KMS-11 (cell line): ENCODE measurements at regions not wholly inside any gene's neighbourhood (a gene's known extent, or its start where the extent isn't known, plus 50 kb on each side); places are given as distances from the start of the nearest gene placed in this dataset.

Source experiments
- H2AFZ ChIP-seq: fragments of 200-600 bp; sonication (generic); 2 replicates; pipeline ENCODE4 v1.6.1; 2016; ENCODE audit warnings: antibody characterized with exemption, mixed run types, low read depth
- H3K27ac ChIP-seq: fragments of 200-600 bp; sonication (generic); 2 replicates; pipeline ENCODE4 v1.6.1; 2016; ENCODE audit warnings: mild to moderate bottlenecking, mixed run types
- H3K27me3 ChIP-seq: fragments of 200-600 bp; sonication (generic); 2 replicates; pipeline ENCODE4 v1.6.1; 2017; ENCODE audit warnings: mild to moderate bottlenecking, low read depth, mixed run types, moderate library complexity; ENCODE audit not compliant: insufficient read depth
- H3K36me3 ChIP-seq: fragments of 200-600 bp; sonication (generic); 2 replicates; pipeline ENCODE4 v1.6.1; 2017; ENCODE audit warnings: mild to moderate bottlenecking, mixed run types; ENCODE audit not compliant: insufficient read depth
- H3K4me1 ChIP-seq: fragments of 200-600 bp; sonication (generic); 2 replicates; pipeline ENCODE4 v1.6.1; 2016; ENCODE audit warnings: mild to moderate bottlenecking, low read depth, mixed run types; ENCODE audit not compliant: poor library complexity, severe bottlenecking
- H3K4me2 ChIP-seq: fragments of 200-600 bp; sonication (generic); 2 replicates; pipeline ENCODE4 v1.7.0; 2016; ENCODE audit warnings: mild to moderate bottlenecking, mixed run types
- H3K4me3 ChIP-seq: fragments of 200-600 bp; sonication (generic); IDR thresholded peaks from 2 replicates; pipeline ENCODE4 v1.6.1; 2017; ENCODE audit warnings: low read depth, low read length, mixed read lengths; ENCODE audit not compliant: insufficient read depth
- H3K79me2 ChIP-seq: fragments of 200-600 bp; sonication (generic); 2 replicates; pipeline ENCODE4 v1.6.1; 2016; ENCODE audit warnings: low read depth, mixed run types; ENCODE audit not compliant: insufficient read depth
- H3K9ac ChIP-seq: fragments of 200-600 bp; sonication (generic); 2 replicates; pipeline ENCODE4 v1.6.1; 2016; ENCODE audit warnings: mild to moderate bottlenecking, mixed run types
- H4K20me1 ChIP-seq: fragments of 200-600 bp; sonication (generic); 2 replicates; pipeline ENCODE4 v1.6.1; 2016; ENCODE audit warnings: mild to moderate bottlenecking, mixed run types; ENCODE audit not compliant: insufficient read depth
- CTCF ChIP-seq: fragments of 200-600 bp; sonication (generic); conservative IDR thresholded peaks from 2 replicates; pipeline ENCODE4 v1.6.1; 2017; ENCODE audit warnings: low read depth, mild to moderate bottlenecking, antibody characterized with exemption, low read length, moderate library complexity, mixed read lengths

- Histone ChIP-seq H3K9ac (no peak overlapping the region), H2AFZ (no peak overlapping the region), H3K4me2 (no peak overlapping the region), H3K4me1 (no peaks in the 10 kb centered on the region), H3K27ac (no peak overlapping the region), H3K4me3 (no peak overlapping the region), H3K27me3 (no peaks in the 10 kb centered on the region), H4K20me1 (no peaks in the 10 kb centered on the region), H3K36me3 (no peaks in the 10 kb centered on the region), H3K79me2 (no peaks in the 10 kb centered on the region)
- TF ChIP-seq CTCF: no peak
These were observed 472.1 kb downstream of the TMA16 start for GRCh38 chr4:163966612-163967011.

- H2AFZ ChIP-seq: no peak overlapping the region
- TF ChIP-seq CTCF: no peak
- no peak overlapping the region for H3K4me2 ChIP-seq
These were observed 472.8 kb downstream of the TMA16 start for GRCh38 chr4:163967263-163967662.

GRCh38 chr4:163967710-163968109, 473.2 kb downstream of the TMA16 start:
- no peaks in the 10 kb centered on the region for H4K20me1 ChIP-seq
- H3K27me3 ChIP-seq: no peaks in the 10 kb centered on the region
- H3K4me2 ChIP-seq: no peak overlapping the region
- no peaks in the 10 kb centered on the region for H3K79me2 ChIP-seq
- TF ChIP-seq CTCF: no peak
- H2AFZ ChIP-seq: no peak overlapping the region
- no peaks in the 10 kb centered on the region for H3K36me3 ChIP-seq
- H3K9ac ChIP-seq: no peak overlapping the region
- no peaks in the 10 kb centered on the region for H3K4me1 ChIP-seq
- H3K27ac ChIP-seq: no peak overlapping the region
- H3K4me3 ChIP-seq: no peak overlapping the region

More at GRCh38 chr4:163967263-163967662, 472.8 kb downstream of the TMA16 start:
- H3K4me1 ChIP-seq: no peaks in the 10 kb centered on the region
- H3K79me2 ChIP-seq: no peaks in the 10 kb centered on the region
- no peaks in the 10 kb centered on the region for H4K20me1 ChIP-seq
- H3K9ac ChIP-seq: no peak overlapping the region
- H3K36me3 ChIP-seq: no peaks in the 10 kb centered on the region
- H3K4me3 ChIP-seq: no peak overlapping the region
- no peak overlapping the region for H3K27ac ChIP-seq
- no peaks in the 10 kb centered on the region for H3K27me3 ChIP-seq

GRCh38 chr4:163969291-163969690, 474.8 kb downstream of the TMA16 start:
- Histone ChIP-seq H3K4me1 (no peaks in the 10 kb centered on the region), H3K4me3 (no peak overlapping the region), H3K36me3 (no peaks in the 10 kb centered on the region), H3K4me2 (no peak overlapping the region), H3K79me2 (no peaks in the 10 kb centered on the region), H3K9ac (no peak overlapping the region), H3K27ac (no peak overlapping the region), H3K27me3 (no peaks in the 10 kb centered on the region), H2AFZ (no peak overlapping the region), H4K20me1 (no peaks in the 10 kb centered on the region)
- TF ChIP-seq CTCF: no peak
